Nephron (organoid): ENCODE measurements at regions not wholly inside any gene's neighbourhood (a gene's known extent, or its start where the extent isn't known, plus 50 kb on each side); places are given as distances from the start of the nearest gene placed in this dataset.

Source experiments
- H3K27ac Mint-ChIP-seq, 3 experiments: 2 replicates each; pipeline ENCODE4 v1.8.0; 2020; ENCODE audit warnings: mixed read lengths in 3 of 3, mild to moderate bottlenecking in 2 of 3, moderate library complexity in 1 of 3
- H3K27me3 Mint-ChIP-seq: 2 replicates; pipeline ENCODE4 v1.8.0; 2021; ENCODE audit warnings: low read depth, mild to moderate bottlenecking, moderate library complexity, mixed read lengths
- H3K36me3 Mint-ChIP-seq: 2 replicates; pipeline ENCODE4 v1.8.0; 2020; ENCODE audit warnings: low read depth, mixed read lengths
- H3K4me1 Mint-ChIP-seq: 2 replicates; pipeline ENCODE4 v1.8.0; 2020; ENCODE audit warnings: mixed read lengths
- H3K4me3 Mint-ChIP-seq, 3 experiments: 2 replicates each; pipeline ENCODE4 v1.8.0; 2020; ENCODE audit warnings: mild to moderate bottlenecking in 3 of 3, mixed read lengths in 3 of 3, moderate library complexity in 2 of 3
- H3K9me3 Mint-ChIP-seq: 2 replicates; pipeline ENCODE4 v1.8.0; 2020; ENCODE audit warnings: mixed read lengths
- CTCF ChIP-seq, 3 experiments: fragments of 200-600 bp; sonication (generic); IDR thresholded peaks; one replicate each; pipeline ENCODE4 v1.5.0; 2021; ENCODE audit warnings: antibody characterized with exemption in 3 of 3; ENCODE audit not compliant: unreplicated experiment in 3 of 3

- Mint-ChIP-seq H3K27ac (no peak overlapping the region), H3K36me3 (no peaks in the 10 kb centered on the region), H3K9me3 (no peaks in the 10 kb centered on the region), H3K4me3 (no peak overlapping the region), H3K4me1 (no peaks in the 10 kb centered on the region), H3K27me3 (no peaks in the 10 kb centered on the region)
- peak; percentile 26 to 44 (median 30) for TF ChIP-seq CTCF (IDR thresholded peaks at IDR 0.05; ENCODE audit: unreplicated experiment in 3 of 3)
Measured at GRCh38 chr7:110130669-110131068, 960.3 kb upstream of the LRRN3 start.

GRCh38 chr7:110131344-110131743 is 959.6 kb upstream of the LRRN3 start:
- Mint-ChIP-seq H3K27me3 (no peaks in the 10 kb centered on the region), H3K27ac (no peak overlapping the region), H3K4me1 (no peaks in the 10 kb centered on the region), H3K4me3 (no peak overlapping the region), H3K36me3 (no peaks in the 10 kb centered on the region), H3K9me3 (no peaks in the 10 kb centered on the region)
- no peak for TF ChIP-seq CTCF (IDR thresholded peaks at IDR 0.05; ENCODE audit: unreplicated experiment in 3 of 3)

- no peak for TF ChIP-seq CTCF (IDR thresholded peaks at IDR 0.05; ENCODE audit: unreplicated experiment in 3 of 3)
- Mint-ChIP-seq H3K27ac (no peak overlapping the region), H3K4me3 (no peak overlapping the region)
Measured at GRCh38 chr7:110139056-110139455, 951.9 kb upstream of the LRRN3 start.

GRCh38 chr7:110142939-110143526 is 947.9 kb upstream of the LRRN3 start:
- no peaks in the 10 kb centered on the region for H3K36me3 Mint-ChIP-seq
- no peaks in the 10 kb centered on the region for H3K9me3 Mint-ChIP-seq
- no peak overlapping the region for H3K27ac Mint-ChIP-seq
- no peaks in the 10 kb centered on the region for H3K27me3 Mint-ChIP-seq
- no peak for TF ChIP-seq CTCF (IDR thresholded peaks at IDR 0.05; ENCODE audit: unreplicated experiment in 3 of 3)
- H3K4me3 Mint-ChIP-seq: no peak overlapping the region
- peaks cover 16% of the 10 kb centered on the region for H3K4me1 Mint-ChIP-seq

More at GRCh38 chr7:110139056-110139455, 951.9 kb upstream of the LRRN3 start:
- H3K27me3 Mint-ChIP-seq: no peaks in the 10 kb centered on the region
- H3K36me3 Mint-ChIP-seq: no peaks in the 10 kb centered on the region
- no peaks in the 10 kb centered on the region for H3K9me3 Mint-ChIP-seq
- peaks cover 9% of the 10 kb centered on the region for H3K4me1 Mint-ChIP-seq

GRCh38 chr7:110144599-110144998 is 946.3 kb upstream of the LRRN3 start:
- Mint-ChIP-seq H3K4me1 (peaks cover 16% of the 10 kb centered on the region), H3K36me3 (no peaks in the 10 kb centered on the region), H3K27ac (no peak overlapping the region), H3K9me3 (no peaks in the 10 kb centered on the region), H3K27me3 (no peaks in the 10 kb centered on the region), H3K4me3 (no peak overlapping the region)
- no peak for TF ChIP-seq CTCF (IDR thresholded peaks at IDR 0.05; ENCODE audit: unreplicated experiment in 3 of 3)

GRCh38 chr7:110148054-110148453 is 942.9 kb upstream of the LRRN3 start:
- H3K9me3 Mint-ChIP-seq: no peaks in the 10 kb centered on the region
- peaks cover 10% of the 10 kb centered on the region for H3K4me1 Mint-ChIP-seq
- no peaks in the 10 kb centered on the region for H3K36me3 Mint-ChIP-seq
- H3K27me3 Mint-ChIP-seq: no peaks in the 10 kb centered on the region
- TF ChIP-seq CTCF (IDR thresholded peaks at IDR 0.05; ENCODE audit: unreplicated experiment in 3 of 3): no peak
- no peak overlapping the region for H3K27ac Mint-ChIP-seq
- no peak overlapping the region for H3K4me3 Mint-ChIP-seq
